GM23338 (cell line): ENCODE measurements at regions not wholly inside any gene's neighbourhood (a gene's known extent, or its start where the extent isn't known, plus 50 kb on each side); places are given as distances from the start of the nearest gene placed in this dataset.

Source experiments
- ETS1 ChIP-seq: IDR thresholded peaks from 2 replicates; pipeline ENCODE4 v1.6.1; 2016; ENCODE audit warnings: antibody characterized with exemption
- EZH2 ChIP-seq: fragments of 200-600 bp; sonication (generic); IDR thresholded peaks from one replicate; pipeline ENCODE4 v1.8.0; 2017; ENCODE audit warnings: antibody characterized with exemption, mild to moderate bottlenecking, low read depth; ENCODE audit not compliant: unreplicated experiment
- EZH2phosphoT487 ChIP-seq: fragments of 200-600 bp; sonication (generic); IDR thresholded peaks from one replicate; pipeline ENCODE4 v1.8.1; 2018; ENCODE audit warnings: antibody characterized with exemption; ENCODE audit not compliant: unreplicated experiment
- JUNB ChIP-seq: IDR thresholded peaks from one replicate; pipeline ENCODE4 v1.6.1; 2016; ENCODE audit warnings: antibody characterized with exemption; ENCODE audit not compliant: unreplicated experiment
- POLR2AphosphoS5 ChIP-seq: IDR thresholded peaks from 2 replicates; pipeline ENCODE4 v1.6.1; 2016; ENCODE audit warnings: antibody characterized with exemption, low read depth
- ZNF331 ChIP-seq: fragments of 250-450 bp; sonication (Bioruptor Pico); IDR thresholded peaks from 2 replicates; pipeline ENCODE4 v1.5.0; 2020; ENCODE audit warnings: low read depth, mild to moderate bottlenecking, moderate library complexity
- TF ChIP-seq, protein P1 (sequence below), 2 experiments: fragments of 200-600 bp in 1 of 2; sonication (generic) in 1 of 2; conservative IDR thresholded peaks; 2 replicates each; pipeline versions ENCODE4 v1.5.1 to v1.6.1; 2016 to 2017; ENCODE audit warnings: antibody characterized with exemption in 2 of 2, low read depth in 2 of 2, mild to moderate bottlenecking in 2 of 2, moderate library complexity in 1 of 2
- TF ChIP-seq, protein P2 (sequence below): IDR thresholded peaks from one replicate; pipeline ENCODE4 v1.6.1; 2018; ENCODE audit warnings: antibody characterized with exemption; ENCODE audit not compliant: unreplicated experiment
- TF ChIP-seq, protein P3 (sequence below): fragments of 250-450 bp; sonication (Bioruptor Pico); IDR thresholded peaks from 2 replicates; pipeline ENCODE4 v1.5.0; 2020; ENCODE audit warnings: mild to moderate bottlenecking, moderate library complexity

GRCh38 chr4:124167602-124168001, 544.9 kb downstream of the ANKRD50 start:
- TF ChIP-seq, protein P1, sequence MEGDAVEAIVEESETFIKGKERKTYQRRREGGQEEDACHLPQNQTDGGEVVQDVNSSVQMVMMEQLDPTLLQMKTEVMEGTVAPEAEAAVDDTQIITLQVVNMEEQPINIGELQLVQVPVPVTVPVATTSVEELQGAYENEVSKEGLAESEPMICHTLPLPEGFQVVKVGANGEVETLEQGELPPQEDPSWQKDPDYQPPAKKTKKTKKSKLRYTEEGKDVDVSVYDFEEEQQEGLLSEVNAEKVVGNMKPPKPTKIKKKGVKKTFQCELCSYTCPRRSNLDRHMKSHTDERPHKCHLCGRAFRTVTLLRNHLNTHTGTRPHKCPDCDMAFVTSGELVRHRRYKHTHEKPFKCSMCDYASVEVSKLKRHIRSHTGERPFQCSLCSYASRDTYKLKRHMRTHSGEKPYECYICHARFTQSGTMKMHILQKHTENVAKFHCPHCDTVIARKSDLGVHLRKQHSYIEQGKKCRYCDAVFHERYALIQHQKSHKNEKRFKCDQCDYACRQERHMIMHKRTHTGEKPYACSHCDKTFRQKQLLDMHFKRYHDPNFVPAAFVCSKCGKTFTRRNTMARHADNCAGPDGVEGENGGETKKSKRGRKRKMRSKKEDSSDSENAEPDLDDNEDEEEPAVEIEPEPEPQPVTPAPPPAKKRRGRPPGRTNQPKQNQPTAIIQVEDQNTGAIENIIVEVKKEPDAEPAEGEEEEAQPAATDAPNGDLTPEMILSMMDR (conservative IDR thresholded peaks at IDR 0.05; ENCODE audit: low read depth in 2 of 2) = no peak
- TF ChIP-seq POLR2AphosphoS5 (no peak), ETS1 (no peak), JUNB (no peak), EZH2 (no peak), EZH2phosphoT487 (no peak), ZNF331 (CRISPR knock-in tag) (no peak)
- TF ChIP-seq, protein P2, sequence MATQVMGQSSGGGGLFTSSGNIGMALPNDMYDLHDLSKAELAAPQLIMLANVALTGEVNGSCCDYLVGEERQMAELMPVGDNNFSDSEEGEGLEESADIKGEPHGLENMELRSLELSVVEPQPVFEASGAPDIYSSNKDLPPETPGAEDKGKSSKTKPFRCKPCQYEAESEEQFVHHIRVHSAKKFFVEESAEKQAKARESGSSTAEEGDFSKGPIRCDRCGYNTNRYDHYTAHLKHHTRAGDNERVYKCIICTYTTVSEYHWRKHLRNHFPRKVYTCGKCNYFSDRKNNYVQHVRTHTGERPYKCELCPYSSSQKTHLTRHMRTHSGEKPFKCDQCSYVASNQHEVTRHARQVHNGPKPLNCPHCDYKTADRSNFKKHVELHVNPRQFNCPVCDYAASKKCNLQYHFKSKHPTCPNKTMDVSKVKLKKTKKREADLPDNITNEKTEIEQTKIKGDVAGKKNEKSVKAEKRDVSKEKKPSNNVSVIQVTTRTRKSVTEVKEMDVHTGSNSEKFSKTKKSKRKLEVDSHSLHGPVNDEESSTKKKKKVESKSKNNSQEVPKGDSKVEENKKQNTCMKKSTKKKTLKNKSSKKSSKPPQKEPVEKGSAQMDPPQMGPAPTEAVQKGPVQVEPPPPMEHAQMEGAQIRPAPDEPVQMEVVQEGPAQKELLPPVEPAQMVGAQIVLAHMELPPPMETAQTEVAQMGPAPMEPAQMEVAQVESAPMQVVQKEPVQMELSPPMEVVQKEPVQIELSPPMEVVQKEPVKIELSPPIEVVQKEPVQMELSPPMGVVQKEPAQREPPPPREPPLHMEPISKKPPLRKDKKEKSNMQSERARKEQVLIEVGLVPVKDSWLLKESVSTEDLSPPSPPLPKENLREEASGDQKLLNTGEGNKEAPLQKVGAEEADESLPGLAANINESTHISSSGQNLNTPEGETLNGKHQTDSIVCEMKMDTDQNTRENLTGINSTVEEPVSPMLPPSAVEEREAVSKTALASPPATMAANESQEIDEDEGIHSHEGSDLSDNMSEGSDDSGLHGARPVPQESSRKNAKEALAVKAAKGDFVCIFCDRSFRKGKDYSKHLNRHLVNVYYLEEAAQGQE = no peak
- TF ChIP-seq, protein P3, sequence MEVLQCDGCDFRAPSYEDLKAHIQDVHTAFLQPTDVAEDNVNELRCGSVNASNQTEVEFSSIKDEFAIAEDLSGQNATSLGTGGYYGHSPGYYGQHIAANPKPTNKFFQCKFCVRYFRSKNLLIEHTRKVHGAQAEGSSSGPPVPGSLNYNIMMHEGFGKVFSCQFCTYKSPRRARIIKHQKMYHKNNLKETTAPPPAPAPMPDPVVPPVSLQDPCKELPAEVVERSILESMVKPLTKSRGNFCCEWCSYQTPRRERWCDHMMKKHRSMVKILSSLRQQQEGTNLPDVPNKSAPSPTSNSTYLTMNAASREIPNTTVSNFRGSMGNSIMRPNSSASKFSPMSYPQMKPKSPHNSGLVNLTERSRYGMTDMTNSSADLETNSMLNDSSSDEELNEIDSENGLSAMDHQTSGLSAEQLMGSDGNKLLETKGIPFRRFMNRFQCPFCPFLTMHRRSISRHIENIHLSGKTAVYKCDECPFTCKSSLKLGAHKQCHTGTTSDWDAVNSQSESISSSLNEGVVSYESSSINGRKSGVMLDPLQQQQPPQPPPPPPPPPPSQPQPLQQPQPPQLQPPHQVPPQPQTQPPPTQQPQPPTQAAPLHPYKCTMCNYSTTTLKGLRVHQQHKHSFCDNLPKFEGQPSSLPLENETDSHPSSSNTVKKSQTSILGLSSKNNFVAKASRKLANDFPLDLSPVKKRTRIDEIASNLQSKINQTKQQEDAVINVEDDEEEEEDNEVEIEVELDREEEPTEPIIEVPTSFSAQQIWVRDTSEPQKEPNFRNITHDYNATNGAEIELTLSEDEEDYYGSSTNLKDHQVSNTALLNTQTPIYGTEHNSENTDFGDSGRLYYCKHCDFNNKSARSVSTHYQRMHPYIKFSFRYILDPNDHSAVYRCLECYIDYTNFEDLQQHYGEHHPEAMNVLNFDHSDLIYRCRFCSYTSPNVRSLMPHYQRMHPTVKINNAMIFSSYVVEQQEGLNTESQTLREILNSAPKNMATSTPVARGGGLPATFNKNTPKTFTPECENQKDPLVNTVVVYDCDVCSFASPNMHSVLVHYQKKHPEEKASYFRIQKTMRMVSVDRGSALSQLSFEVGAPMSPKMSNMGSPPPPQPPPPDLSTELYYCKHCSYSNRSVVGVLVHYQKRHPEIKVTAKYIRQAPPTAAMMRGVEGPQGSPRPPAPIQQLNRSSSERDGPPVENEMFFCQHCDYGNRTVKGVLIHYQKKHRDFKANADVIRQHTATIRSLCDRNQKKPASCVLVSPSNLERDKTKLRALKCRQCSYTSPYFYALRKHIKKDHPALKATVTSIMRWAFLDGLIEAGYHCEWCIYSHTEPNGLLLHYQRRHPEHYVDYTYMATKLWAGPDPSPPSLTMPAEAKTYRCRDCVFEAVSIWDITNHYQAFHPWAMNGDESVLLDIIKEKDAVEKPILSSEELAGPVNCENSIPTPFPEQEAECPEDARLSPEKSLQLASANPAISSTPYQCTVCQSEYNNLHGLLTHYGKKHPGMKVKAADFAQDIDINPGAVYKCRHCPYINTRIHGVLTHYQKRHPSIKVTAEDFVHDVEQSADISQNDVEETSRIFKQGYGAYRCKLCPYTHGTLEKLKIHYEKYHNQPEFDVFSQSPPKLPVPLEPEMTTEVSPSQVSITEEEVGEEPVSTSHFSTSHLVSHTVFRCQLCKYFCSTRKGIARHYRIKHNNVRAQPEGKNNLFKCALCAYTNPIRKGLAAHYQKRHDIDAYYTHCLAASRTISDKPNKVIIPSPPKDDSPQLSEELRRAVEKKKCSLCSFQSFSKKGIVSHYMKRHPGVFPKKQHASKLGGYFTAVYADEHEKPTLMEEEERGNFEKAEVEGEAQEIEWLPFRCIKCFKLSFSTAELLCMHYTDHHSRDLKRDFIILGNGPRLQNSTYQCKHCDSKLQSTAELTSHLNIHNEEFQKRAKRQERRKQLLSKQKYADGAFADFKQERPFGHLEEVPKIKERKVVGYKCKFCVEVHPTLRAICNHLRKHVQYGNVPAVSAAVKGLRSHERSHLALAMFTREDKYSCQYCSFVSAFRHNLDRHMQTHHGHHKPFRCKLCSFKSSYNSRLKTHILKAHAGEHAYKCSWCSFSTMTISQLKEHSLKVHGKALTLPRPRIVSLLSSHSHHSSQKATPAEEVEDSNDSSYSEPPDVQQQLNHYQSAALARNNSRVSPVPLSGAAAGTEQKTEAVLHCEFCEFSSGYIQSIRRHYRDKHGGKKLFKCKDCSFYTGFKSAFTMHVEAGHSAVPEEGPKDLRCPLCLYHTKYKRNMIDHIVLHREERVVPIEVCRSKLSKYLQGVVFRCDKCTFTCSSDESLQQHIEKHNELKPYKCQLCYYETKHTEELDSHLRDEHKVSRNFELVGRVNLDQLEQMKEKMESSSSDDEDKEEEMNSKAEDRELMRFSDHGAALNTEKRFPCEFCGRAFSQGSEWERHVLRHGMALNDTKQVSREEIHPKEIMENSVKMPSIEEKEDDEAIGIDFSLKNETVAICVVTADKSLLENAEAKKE (CRISPR knock-in tag) = no peak
